DMS53 treated with DMSO at 0.1 percent for 48 hours (cell line): ENCODE measurements at regions not wholly inside any gene's neighbourhood (a gene's known extent, or its start where the extent isn't known, plus 50 kb on each side); places are given as distances from the start of the nearest gene placed in this dataset.

ENCODE experiments used
- DNase-seq: peaks from one replicate; lab custom pipeline; 2025; ENCODE audit not compliant: unreplicated experiment; lab: John Stamatoyannopoulos, UW

DNA sequence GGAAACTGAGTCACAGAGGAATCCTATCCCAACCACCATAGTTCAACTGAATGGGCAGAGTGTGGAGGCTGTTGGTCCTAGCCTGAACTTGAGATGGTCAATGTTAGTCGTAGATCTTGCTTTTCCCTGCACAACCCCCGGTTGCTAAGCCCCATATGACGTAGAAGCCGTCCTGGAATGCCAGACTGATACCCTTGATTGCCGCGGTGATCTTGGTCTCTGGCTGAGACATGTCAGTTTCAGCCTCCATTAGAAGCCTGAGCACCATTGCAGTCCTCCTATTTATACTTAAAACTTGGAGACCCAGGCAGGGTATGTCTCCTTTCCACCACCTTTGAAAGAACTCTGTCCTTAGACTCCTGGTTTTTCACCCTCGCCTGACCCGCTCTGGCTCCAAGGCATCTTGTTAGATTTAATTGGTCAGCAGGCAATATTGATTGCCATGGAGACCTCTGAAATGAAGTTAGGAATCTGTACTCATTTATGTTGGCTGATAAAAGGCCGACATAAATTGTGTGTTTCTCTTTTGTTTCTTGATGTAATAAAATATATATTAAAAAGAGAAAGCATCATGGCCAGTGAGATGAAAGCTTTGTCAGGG, 53.4 kb downstream of the RPLP1 start:
- DNase-seq: no peak

DNA sequence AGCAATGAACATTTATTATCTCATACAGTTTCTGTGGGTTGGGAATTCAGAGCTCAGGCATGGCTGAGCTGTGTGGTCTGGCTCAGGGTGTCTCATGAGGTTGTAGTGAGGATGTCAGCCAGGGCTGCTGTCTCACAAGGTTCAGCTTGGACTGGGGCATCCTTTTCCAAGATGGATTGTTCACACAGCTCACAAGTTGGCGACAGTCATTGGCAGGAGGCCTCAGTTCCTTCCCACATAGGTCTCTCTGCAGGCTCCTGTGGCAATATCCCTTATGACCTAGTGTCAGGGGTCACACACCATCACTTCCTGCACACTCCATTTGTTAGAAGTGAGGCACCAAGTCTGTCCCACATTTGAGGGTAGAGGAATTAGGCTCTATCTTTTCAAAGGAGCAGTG, 56.0 kb downstream of the RPLP1 start:
- DNase-seq: no peak

DNA sequence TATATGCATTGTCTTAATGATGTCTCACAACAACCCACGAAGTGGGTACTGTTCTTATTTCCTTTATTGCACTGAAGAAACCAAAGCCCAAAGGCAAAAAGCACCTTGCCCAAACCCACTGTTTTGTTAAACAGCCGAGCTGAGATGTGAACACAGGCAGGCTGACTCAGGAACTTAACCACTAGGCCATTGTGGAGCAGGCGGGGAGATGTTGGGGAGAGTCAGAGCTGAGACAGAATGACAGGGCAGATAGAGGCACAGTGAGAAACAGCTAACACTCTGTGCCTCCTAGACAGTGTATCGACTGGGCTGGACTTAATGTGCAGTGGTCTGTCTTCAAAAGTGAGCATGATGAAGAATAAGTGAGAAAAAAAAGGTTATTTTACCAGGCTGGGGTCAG, 56.5 kb downstream of the RPLP1 start:
- DNase-seq: no peak

DNA sequence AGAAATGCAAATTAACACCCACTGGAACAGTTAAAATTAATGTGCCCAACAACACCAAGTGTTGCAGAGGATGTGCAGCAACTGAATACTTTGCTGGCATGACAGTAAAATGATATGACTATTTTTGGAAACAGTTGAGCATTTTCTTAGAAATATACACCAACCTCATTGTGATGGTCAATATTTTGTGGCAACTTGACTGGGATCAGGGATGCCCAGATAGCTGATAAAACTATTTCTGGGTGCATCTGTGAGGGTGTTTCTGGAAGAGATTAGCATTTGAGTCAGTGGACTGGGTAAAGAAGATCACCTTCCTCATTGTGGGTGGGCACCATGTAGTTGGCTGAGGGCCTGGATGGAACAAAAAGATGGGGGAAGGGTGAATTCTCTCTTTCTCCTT, 57.9 kb downstream of the RPLP1 start:
- no peak for DNase-seq

DNA sequence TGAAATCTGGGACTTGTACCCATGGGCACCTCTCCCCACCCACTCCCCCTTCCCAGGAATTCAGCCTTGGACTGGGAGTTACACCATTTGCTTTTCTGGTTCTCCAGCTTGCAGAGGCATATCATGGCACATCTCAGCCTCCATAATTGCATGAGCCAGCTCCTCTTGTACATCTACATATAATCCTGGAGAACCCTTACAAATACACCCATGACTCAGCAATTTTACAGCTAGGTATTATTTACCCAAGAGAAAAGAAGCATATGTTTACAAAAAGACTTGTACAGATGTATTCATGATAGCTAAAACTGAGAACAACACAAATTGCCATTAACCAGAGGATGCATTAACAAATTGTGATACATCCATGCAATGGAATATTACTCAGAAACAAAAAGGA, 58.4 kb downstream of the RPLP1 start:
- DNase-seq: peak; percentile 19

DNA sequence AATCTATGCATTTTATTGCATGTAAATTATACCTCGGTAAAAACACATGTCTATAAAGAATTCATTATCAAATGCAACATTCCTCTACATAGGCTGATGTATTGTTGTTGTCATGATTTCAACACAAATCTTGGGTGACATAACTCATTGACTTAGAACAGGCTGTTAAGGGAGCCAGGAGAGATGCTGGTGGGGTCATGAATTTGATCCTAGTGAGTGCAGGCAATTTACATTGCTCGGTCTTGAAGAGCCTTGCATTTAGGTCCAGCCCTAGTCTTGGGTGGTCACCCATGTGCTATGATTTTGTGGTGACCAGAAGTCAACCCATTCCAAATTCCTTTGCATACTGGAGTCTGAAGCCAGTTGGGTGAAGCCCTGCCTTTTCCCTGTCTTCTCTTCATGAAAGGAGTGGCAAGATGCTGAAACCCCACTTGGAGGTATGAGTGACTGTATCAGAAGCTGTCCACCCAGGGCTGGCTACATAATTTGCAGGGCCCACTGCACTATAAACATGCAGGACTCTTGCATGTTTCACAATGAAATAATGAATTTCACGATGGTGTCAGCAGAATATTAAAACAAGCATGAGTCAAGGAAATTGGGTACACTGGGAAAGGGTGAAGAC, 59.2 kb downstream of the RPLP1 start:
- no peak for DNase-seq

DNA sequence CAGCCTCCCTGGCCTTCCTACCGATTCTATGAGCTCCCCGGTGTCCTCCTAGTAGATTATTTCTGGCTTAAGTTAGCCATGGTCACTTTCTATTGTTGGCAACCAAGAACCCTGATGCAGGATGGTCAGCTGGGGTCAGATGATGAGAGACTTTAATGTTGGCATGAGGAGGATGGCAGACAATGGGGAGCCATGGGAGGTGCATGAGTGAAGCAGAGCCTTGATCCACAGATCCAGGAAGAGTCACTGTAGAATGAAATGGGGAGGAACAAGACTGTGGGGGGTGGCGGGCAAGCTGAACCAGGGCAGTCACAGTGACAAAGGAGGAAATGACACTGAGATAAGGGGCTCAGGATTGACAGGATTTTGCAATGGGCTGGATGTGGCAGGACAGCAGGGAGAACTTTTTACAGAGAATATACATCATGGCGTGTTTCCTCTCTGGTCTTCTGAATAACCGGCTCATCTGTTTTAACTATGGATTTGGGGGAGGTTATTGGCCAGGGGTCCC, 60.9 kb downstream of the RPLP1 start:
- DNase-seq: no peak

DNA sequence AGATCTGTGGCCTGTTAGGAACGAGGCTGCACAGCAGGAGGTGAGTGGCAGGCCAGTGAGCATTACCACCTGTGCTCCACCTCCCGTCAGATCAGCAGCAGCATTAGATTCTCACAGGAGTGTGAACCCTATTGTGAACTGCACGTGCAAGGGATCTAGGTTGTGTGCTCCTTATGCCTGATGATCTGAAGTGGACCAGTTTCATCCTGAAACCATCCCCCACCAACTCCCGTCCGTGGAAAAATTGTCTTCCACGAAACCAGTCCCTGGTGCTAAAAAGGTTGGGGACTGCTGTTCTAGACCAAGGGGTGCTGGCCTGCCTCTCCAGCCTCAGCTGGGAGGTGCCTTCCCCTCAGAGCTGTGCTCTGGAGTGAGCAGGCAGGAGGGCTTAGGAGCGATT, 61.4 kb downstream of the RPLP1 start:
- no peak for DNase-seq

DNA sequence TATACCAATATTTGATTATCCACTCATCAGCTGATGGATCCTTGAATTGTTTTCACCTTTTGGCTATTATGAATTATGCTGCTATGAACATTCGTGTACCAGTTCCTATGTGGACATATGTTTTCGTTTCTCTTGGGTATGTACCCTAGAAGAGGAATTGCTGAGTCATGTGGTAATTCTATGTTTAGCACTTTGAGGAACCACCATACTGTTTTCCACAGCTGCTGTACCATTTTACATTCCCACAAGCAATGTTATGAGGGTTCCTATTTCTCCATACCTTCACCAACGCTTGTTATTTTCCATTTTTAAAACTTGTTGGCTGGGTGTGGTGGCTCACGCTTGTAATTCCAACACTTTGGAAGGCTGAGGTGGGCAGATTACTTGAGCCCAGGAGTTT, 62.9 kb downstream of the RPLP1 start:
- no peak for DNase-seq

DNA sequence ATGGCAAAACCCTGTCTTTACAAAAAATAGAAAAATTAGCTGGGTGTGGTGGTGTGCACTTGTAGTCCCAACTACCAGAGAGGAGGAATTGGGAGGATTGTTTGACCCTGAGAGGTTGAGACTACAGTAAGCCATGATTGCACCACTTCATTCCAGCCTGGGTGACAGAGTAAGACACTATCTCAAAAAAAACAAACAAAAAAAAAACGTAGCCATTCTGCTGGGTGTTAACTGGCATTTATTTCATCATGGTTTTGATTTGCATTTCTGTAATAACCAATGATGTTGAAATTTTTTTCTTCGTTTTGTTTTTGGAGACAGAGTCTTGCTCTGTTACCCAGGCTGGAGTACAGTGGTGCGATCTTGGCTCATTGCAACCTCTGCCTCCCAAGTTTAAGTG, 63.3 kb downstream of the RPLP1 start:
- no peak for DNase-seq

DNA sequence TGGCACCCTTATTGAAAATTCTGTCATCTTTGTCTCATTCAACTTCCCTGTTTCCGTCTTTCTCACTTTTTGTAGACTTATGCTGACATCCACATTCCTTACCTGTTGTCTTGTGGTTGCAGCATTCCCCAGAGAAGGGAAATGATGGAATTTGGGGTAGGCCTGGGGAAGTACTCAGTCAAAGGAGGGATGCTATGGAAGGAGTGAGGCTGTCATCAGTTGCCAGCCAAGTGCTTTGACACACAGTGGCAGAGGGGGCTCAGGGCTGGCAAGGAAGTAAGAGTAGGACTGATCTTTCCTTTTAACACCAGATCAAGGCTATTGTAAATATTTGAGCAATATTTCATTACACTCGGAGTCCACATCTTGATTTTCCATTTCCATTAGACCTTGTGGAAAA, 64.4 kb downstream of the RPLP1 start:
- no peak for DNase-seq

DNA sequence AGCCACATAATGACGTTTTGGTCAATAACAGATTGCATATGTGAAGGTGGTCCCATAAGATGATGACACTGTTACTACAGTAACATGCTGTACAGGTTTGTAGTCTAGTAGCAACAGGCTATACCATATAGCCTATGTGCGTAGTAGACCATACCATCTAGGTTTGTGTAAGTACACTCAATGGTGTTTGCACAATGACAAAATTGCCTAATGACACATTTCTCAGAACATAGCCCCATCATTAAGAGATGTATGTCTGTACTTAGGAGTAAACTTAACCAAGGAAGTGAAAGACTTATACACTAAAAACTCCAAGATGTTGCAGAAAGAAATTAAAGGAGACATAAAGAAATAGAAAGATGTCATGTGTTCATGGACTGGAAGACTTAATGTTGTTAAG, 66.2 kb downstream of the RPLP1 start:
- no peak for DNase-seq

DNA sequence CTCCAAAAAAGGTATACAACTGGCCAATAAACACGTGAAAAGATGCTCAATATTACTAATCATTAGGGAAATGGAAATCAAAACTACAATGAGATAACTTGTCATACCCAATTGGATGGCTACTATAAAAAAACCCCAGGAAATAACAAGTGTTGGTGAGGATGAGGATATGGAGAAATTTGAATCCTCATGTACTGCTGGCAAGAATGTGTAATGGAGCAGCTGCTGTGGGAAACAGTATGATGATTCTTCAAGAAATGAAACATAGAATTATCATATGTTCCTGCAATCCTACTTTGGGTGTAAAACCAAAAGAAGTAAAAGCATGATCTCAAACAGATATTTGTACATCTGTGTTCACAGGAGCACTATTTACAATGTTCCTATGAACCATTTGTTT, 67.4 kb downstream of the RPLP1 start:
- no peak for DNase-seq

DNA sequence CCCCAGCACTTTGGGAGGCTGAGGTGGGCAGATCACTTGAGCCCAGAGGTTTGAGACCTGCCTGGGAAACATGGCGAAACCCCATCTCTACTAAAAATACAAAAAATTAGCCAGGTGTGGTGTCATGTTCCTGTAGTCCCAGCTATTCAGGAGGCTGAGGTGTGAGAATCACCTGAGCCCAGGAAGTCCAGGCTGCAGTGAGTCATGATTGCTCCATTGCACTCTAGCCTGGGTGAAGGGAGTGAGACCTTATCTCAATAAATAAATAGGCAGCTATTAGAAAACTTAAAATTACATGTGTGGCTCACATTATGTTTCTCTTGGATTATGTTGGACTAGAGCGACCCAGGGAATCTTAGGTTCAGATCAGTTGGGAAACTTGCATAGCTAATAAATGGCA, 69.7 kb downstream of the RPLP1 start:
- DNase-seq: peak; percentile 34

DNA sequence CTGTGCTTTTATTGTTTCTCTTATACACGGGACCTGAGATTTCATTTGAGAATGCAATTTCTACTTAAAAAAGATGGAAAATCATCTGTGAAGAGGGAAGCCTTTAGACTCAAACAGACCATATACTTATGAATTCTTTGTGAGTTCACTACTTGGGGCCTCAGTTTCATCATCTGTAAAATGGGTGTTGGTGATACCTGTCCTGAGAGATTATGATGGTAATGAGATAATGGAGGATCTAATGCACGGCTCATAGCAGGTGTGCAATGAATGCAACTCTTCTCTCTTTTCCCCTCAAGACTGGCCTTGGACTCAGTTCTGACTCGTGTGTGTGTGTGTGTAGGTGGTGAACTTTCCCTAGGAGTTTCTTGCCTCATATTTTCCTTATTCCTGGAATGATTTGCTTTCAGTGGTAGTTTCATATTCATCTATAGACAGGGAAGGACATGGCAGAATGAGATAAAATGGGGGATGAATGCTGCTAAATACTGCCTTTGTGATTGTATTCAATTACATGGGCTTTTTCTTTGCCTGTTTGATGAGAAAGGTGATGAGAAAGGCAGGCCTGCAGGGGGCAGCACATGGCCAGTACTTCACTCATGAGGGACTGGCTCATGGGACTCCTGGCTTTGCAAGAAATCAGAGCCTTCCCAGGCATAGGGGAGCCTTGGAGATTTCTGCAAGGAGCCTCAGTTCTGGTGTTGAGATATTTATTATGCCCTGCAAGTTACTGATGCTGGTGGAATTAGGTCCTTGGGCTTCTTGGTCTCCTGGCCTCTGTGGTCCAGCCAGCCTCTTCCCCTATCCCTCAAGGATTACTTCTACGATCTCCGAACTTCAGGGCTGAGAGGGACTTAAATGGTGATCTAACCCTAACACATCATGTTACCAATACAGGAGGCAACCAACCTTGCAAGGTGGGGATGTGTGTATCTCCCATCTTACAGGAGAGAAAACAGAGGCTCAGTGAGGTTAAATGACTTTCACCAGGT, 70.7 kb downstream of the RPLP1 start:
- peak; percentile 68 for DNase-seq

DNA sequence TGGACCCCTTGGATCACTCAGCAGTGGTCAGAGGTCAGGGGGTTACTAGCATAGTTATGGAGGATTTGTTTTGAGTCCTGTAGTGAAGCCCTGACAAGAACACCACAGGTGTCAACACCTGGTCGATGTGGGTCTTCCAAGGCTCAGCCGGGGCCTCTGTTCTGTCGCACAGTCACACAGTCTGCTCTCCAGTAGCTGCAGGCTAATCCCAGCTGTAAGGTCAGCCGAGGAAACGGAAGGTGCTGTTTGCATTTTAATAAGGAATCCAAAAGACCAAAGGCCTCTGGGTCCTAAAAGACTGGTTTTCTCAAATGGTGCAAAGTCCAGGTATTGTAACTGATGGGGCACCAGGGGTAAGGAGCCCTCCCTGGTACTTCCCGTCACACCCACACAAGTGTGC, 71.7 kb downstream of the RPLP1 start:
- DNase-seq: no peak

DNA sequence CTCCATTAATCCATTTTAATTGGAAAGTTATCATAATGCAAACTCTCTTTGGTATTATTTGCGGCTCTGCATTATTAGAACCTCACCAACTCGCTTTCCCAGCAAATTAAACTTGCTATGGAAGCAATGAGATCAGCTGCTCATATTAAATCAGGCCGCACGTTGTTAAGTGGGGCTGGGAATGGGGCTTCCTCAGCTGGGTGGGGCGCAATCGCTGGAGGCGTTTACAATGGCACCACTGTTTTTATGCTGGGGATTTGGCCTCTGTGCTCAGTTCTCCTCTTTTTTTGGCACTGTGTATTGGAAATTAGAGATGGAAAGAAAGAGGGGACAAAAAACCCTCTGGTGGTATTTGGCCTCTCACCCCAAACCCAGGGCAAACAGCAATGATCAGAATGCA, 72.2 kb downstream of the RPLP1 start:
- DNase-seq: no peak

DNA sequence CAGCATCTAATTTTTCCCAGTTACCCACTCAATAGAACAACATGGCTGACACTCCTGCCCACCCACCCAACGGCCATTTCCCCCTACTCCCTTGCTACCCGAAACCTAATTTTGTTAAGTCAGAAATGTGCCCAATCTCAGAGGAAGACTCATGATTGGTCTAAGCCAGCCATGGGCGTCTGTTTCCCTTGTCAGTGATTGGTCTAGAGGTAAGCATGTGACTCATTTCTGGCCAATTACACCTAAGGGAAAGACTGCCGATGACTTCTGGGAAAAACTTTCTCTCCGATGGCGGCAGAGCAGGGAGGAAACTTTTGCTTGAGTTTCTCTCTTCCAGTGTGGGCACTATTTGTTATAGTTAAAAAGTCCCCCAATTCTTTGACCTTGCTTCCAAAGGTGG, 72.9 kb downstream of the RPLP1 start:
- DNase-seq: no peak

DNA sequence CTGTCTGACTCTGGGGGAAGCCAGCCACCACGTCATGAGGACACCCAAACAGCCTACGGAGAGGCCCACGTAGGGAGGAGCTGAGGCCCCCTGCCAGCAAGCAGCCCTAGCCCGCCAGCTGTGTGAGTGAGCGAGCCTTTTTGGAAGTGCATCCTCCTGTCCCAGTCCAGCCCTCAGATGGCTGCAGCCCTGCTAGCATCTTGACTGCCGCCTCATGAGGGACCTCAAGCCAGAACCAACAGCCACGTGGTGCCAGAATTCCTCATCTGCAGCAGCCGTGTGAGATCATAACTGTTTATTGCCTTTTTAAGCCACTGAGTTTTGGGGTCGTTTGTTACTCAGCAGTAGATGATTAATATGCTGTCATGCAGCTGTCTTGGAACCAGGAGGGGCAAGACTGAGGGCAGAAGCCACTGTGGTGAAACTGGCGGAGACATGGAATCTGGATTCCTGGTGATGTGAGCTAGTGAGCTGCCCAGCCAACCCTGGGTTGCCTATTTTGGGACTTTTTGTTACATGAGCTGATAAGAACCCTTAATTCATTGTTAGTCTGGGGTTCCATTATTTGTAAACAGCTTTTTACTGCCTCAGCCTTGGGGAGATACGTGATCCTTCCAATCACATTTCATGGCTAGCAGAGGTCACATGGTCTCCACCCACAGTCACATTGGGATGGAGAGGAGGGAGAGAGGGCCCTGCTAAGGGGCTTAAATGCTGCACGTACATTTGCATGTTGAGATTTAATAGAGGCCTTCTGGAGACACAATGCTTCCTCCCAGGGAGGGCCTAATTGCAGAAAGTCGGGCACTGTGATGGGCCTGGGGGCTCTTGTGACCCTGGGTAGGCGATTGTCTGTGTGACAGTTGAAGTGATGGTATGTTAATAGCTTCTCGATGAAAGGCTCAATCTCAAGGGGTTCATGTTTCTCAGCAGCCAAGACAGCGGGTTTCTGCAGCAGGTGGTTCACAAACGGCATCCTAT, 73.8 kb downstream of the RPLP1 start:
- no peak for DNase-seq

DNA sequence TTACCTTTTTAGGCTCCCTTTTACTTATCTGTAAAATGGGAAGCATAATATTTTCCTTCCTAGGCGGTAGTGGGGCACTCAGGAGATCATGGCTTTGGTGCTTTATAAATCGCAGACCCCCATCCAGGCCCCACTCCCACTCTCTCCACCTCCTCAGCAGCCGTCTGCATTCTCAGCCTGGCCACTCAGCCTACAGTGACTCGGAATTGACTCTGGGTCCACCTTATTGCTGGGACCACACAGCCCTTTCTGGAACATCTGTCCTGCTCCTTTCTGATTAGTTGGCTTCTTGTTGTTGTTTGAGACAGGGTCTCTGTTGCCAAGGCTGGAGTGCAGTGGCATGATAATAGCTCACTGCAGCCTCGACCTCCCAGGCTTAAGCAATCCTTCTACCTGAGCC, 76.5 kb downstream of the RPLP1 start:
- no peak for DNase-seq
